NCI-H1694 (cell line): ENCODE measurements at regions not wholly inside any gene's neighbourhood (a gene's known extent, or its start where the extent isn't known, plus 50 kb on each side); places are given as distances from the start of the nearest gene placed in this dataset.

Experiments
- DNase-seq: peaks from one replicate; lab custom pipeline; 2025; lab: John Stamatoyannopoulos, UW

- no peak for DNase-seq
Observed at GRCh38 chr3:150161011-150161410, 190.3 kb upstream of the PFN2 start.

GRCh38 chr3:150158943-150159625 lies 188.4 kb upstream of the PFN2 start:
- peak; percentile 89 for DNase-seq

GRCh38 chr3:150152567-150152966 lies 181.9 kb upstream of the PFN2 start:
- no peak for DNase-seq

GRCh38 chr3:150150633-150151032 lies 179.9 kb upstream of the PFN2 start:
- no peak for DNase-seq

- DNase-seq, result no peak
Observed at GRCh38 chr3:150149651-150150051, 179.0 kb upstream of the PFN2 start.

GRCh38 chr3:150148227-150148626 lies 177.5 kb upstream of the PFN2 start:
- DNase-seq, result no peak

GRCh38 chr3:150147776-150148175 lies 177.1 kb upstream of the PFN2 start:
- no peak for DNase-seq

- DNase-seq, result no peak
Observed at GRCh38 chr3:150146991-150147761, 176.5 kb upstream of the PFN2 start.

- DNase-seq, result no peak
Observed at GRCh38 chr3:150145659-150146058, 175.0 kb upstream of the PFN2 start.

GRCh38 chr3:150144191-150144708 lies 173.6 kb upstream of the PFN2 start:
- no peak for DNase-seq

GRCh38 chr3:150142936-150143335 lies 172.2 kb upstream of the PFN2 start:
- DNase-seq, result no peak

- DNase-seq, result no peak
Observed at GRCh38 chr3:150141790-150142326, 171.2 kb upstream of the PFN2 start.

- DNase-seq, result no peak
Observed at GRCh38 chr3:150140614-150141321, 170.1 kb upstream of the PFN2 start.

- DNase-seq, result no peak
Observed at GRCh38 chr3:150138824-150139223, 168.1 kb upstream of the PFN2 start.

GRCh38 chr3:150136242-150136641 lies 165.5 kb upstream of the PFN2 start:
- DNase-seq, result no peak

- no peak for DNase-seq
Observed at GRCh38 chr3:150135287-150135721, 164.6 kb upstream of the PFN2 start.

- DNase-seq, result no peak
Observed at GRCh38 chr3:150133293-150133692, 162.6 kb upstream of the PFN2 start.

- DNase-seq, result no peak
Observed at GRCh38 chr3:150132101-150132749, 161.5 kb upstream of the PFN2 start.

GRCh38 chr3:150131663-150132062 lies 161.0 kb upstream of the PFN2 start:
- no peak for DNase-seq

- DNase-seq, result no peak
Observed at GRCh38 chr3:150130404-150131100, 159.9 kb upstream of the PFN2 start.

- DNase-seq, result no peak
Observed at GRCh38 chr3:150129166-150129565, 158.5 kb upstream of the PFN2 start.
